HEK293 (cell line): ENCODE measurements at regions not wholly inside any gene's neighbourhood (a gene's known extent, or its start where the extent isn't known, plus 50 kb on each side); places are given as distances from the start of the nearest gene placed in this dataset.

Experiments
- CTCF ChIA-PET: fragments of 350-600 bp; formaldehyde crosslinking; extraction: SDS; loops from one replicate; lab custom pipeline; 2021; ENCODE audit warnings: antibody characterized with exemption; lab: Yijun Ruan, JAX
- POLR2A ChIA-PET: fragments of 300-600 bp; formaldehyde crosslinking; extraction: SDS; loops from one replicate; lab custom pipeline; 2020; ENCODE audit warnings: antibody characterized with exemption, inconsistent platforms; lab: Yijun Ruan, JAX
- H3K27ac ChIP-seq: fragments of 200-500 bp; sonication (Bioruptor generic); 2 replicates; pipeline ENCODE4 v1.5.1; 2014; ENCODE audit warnings: low read depth, low read length, control low read depth, inconsistent platforms; ENCODE audit errors: extremely low read depth
- H3K36me3 ChIP-seq, 2 experiments: fragments of 200-500 bp in 1 of 2; sonication (Bioruptor generic) in 1 of 2; 1 replicate in 1 of 2; 2 replicates in 1 of 2; pipeline ENCODE4 v1.5.1; 2014 to 2017; ENCODE audit warnings: inconsistent platforms in 2 of 2, low read length in 2 of 2; ENCODE audit not compliant: control insufficient read depth in 2 of 2, insufficient read depth in 1 of 2
- H3K4me1 ChIP-seq: fragments of 200-500 bp; sonication (Bioruptor generic); 2 replicates; pipeline ENCODE4 v1.5.1; 2014; ENCODE audit warnings: mild to moderate bottlenecking, low read length, inconsistent platforms; ENCODE audit not compliant: control insufficient read depth, insufficient read depth
- H3K4me3 ChIP-seq: 2 replicates; pipeline ENCODE4 v1.5.1; 2011; ENCODE audit warnings: low read depth, mild to moderate bottlenecking, control low read depth, low read length, moderate library complexity
- H3K9me3 ChIP-seq: fragments of 200-500 bp; sonication (Bioruptor generic); 2 replicates; pipeline ENCODE4 v1.5.1; 2014; ENCODE audit warnings: low read depth, low read length, inconsistent platforms; ENCODE audit not compliant: control insufficient read depth, insufficient read depth
- BCL11A ChIP-seq: fragments of 450-650 bp; formaldehyde crosslinking; IDR thresholded peaks from 2 replicates; pipeline ENCODE4 v1.5.1; 2016; ENCODE audit warnings: low read depth, missing biosample characterization, missing genetic modification characterization
- HOXD13 ChIP-seq: sonication (generic); formaldehyde crosslinking; IDR thresholded peaks from 2 replicates; pipeline ENCODE4 v1.8.0; 2022; ENCODE audit warnings: missing genetic modification reagents, borderline replicate concordance
- ZBTB8A ChIP-seq: fragments of 450-650 bp; formaldehyde crosslinking; IDR thresholded peaks from 2 replicates; pipeline ENCODE4 v1.5.1; 2016; ENCODE audit warnings: missing biosample characterization, missing genetic modification characterization
- ZEB2 ChIP-seq: fragments of 450-650 bp; formaldehyde crosslinking; IDR thresholded peaks from 2 replicates; pipeline ENCODE4 v1.5.1; 2016; ENCODE audit warnings: missing biosample characterization, missing genetic modification characterization
- ZFP41 ChIP-seq: fragments of 450-650 bp; formaldehyde crosslinking; IDR thresholded peaks from 2 replicates; pipeline ENCODE4 v1.5.1; 2016; ENCODE audit warnings: missing biosample characterization, missing genetic modification characterization, borderline replicate concordance
- ZFP69B ChIP-seq: fragments of 450-650 bp; formaldehyde crosslinking; IDR thresholded peaks from 2 replicates; pipeline ENCODE4 v1.5.1; 2016; ENCODE audit warnings: missing biosample characterization, missing genetic modification characterization
- ZNF121 ChIP-seq: fragments of 450-650 bp; formaldehyde crosslinking; IDR thresholded peaks from 2 replicates; pipeline ENCODE4 v1.5.1; 2016; ENCODE audit warnings: missing biosample characterization, missing genetic modification characterization
- ZNF132 ChIP-seq: fragments of 450-650 bp; formaldehyde crosslinking; IDR thresholded peaks from 2 replicates; pipeline ENCODE4 v1.5.1; 2017; ENCODE audit warnings: missing biosample characterization, missing genetic modification characterization, borderline replicate concordance
- ZNF16 ChIP-seq: fragments of 450-650 bp; formaldehyde crosslinking; IDR thresholded peaks from 2 replicates; pipeline ENCODE4 v1.5.1; 2016; ENCODE audit warnings: low read depth, missing biosample characterization, missing genetic modification characterization
- ZNF214 ChIP-seq: fragments of 450-650 bp; formaldehyde crosslinking; IDR thresholded peaks from 2 replicates; pipeline ENCODE4 v1.5.1; 2017; ENCODE audit warnings: missing biosample characterization, mild to moderate bottlenecking, missing genetic modification characterization, borderline replicate concordance
- ZNF558 ChIP-seq: fragments of 450-650 bp; formaldehyde crosslinking; IDR thresholded peaks from 2 replicates; pipeline ENCODE4 v1.5.1; 2016; ENCODE audit warnings: missing biosample characterization, missing genetic modification characterization
- ZNF585B ChIP-seq: fragments of 450-650 bp; formaldehyde crosslinking; IDR thresholded peaks from 2 replicates; pipeline ENCODE4 v1.5.1; 2016; ENCODE audit warnings: missing biosample characterization, missing genetic modification characterization
- ZNF596 ChIP-seq: fragments of 450-650 bp; IDR thresholded peaks from 2 replicates; pipeline ENCODE4 v1.5.0; 2018; ENCODE audit warnings: missing biosample characterization, mild to moderate bottlenecking, missing genetic modification characterization, moderate library complexity
- ZNF701 ChIP-seq: fragments of 450-650 bp; formaldehyde crosslinking; IDR thresholded peaks from 2 replicates; pipeline ENCODE4 v1.5.1; 2016; ENCODE audit warnings: missing biosample characterization, missing genetic modification characterization
- TF ChIP-seq, protein P1 (sequence below): fragments of 450-650 bp; formaldehyde crosslinking; IDR thresholded peaks from 2 replicates; pipeline ENCODE4 v1.5.1; 2016; ENCODE audit warnings: missing biosample characterization, missing genetic modification characterization
- TF ChIP-seq, protein P2 (sequence below): sonication (generic); formaldehyde crosslinking; IDR thresholded peaks from 2 replicates; pipeline ENCODE4 v1.8.1; 2022; ENCODE audit warnings: mild to moderate bottlenecking, moderate library complexity, missing genetic modification reagents
- TF ChIP-seq, protein P3 (sequence below): fragments of 450-650 bp; formaldehyde crosslinking; IDR thresholded peaks from 2 replicates; pipeline ENCODE4 v1.5.1; 2016; ENCODE audit warnings: missing biosample characterization, missing genetic modification characterization
- TF ChIP-seq, protein P4 (sequence below): fragments of 450-650 bp; formaldehyde crosslinking; IDR thresholded peaks from 2 replicates; pipeline ENCODE4 v1.5.1; 2016; ENCODE audit warnings: missing biosample characterization, missing genetic modification characterization
- TF ChIP-seq, protein P5 (sequence below): fragments of 450-650 bp; formaldehyde crosslinking; IDR thresholded peaks from 2 replicates; pipeline ENCODE4 v1.5.1; 2017; ENCODE audit warnings: missing biosample characterization, missing genetic modification characterization
- TF ChIP-seq, protein P6 (sequence below): fragments of 450-650 bp; formaldehyde crosslinking; IDR thresholded peaks from 2 replicates; pipeline ENCODE4 v1.5.1; 2017; ENCODE audit warnings: missing biosample characterization, missing genetic modification characterization

DNA sequence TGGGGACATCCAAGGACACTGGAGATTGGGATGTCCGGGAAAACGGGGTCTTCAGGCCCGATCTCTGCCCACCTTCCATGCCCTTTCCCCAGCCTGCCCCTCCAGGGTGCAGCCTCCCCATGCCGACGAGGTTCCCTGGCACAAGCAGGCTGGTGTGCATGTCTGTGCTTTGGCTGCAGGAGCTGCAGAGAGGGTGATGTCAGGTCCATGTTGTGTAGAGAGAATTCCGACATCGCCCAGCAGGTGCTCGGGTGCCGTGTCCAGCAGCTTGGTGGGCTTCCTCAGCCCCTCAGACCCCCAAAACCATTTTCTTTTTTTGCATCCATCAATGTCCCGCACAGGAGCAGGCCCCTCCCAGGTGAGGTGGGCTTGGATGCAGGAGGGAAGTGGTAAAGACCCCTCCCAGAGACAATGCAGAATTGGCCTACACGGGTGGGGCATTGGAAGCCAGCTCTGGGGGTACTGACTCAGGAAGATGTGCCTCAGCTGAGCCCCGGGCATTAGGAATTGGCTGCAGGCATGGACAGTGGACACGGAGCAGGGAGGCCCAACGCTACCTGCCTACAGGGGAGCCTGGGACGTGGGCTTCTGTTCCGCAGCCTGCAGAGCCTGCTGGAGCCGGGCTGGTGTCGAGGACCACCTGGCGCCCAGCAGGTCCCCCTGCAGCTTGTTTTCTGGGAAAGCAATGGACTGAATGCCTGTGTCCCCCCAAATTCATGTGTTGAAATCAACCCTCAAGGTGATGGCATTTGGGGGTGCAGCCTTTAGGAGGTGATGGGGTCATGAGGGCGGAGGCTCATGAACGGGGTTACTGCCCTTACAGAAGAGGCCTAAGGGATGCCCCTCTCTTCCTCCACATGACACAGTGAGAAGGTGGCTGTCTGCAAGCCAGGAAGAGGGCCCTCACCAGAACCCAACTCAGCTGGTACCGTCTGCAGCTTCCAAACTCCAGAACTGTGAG is 97.5 kb downstream of the METRNL start:
- Histone ChIP-seq H3K9me3 (no peaks in the 10 kb centered on the region), H3K27ac (no peak overlapping the region), H3K4me3 (no peak overlapping the region), H3K36me3 (no peaks in the 10 kb centered on the region), H3K4me1 (peaks cover 5% of the 10 kb centered on the region)
- TF ChIP-seq ZFP69B (no peak), BCL11A (no peak), ZNF585B (no peak), ZNF596 (no peak), ZEB2 (no peak), ZNF214 (no peak), ZBTB8A (no peak), ZNF701 (tag by site-specific recombination) (no peak), ZNF16 (tag by site-specific recombination) (no peak), ZFP41 (tag by site-specific recombination) (no peak), HOXD13 (CRISPR knock-in tag) (no peak), ZNF132 (tag by site-specific recombination) (no peak), ZNF121 (tag by site-specific recombination) (no peak), ZNF558 (tag by site-specific recombination) (no peak)
- TF ChIP-seq, protein P1, sequence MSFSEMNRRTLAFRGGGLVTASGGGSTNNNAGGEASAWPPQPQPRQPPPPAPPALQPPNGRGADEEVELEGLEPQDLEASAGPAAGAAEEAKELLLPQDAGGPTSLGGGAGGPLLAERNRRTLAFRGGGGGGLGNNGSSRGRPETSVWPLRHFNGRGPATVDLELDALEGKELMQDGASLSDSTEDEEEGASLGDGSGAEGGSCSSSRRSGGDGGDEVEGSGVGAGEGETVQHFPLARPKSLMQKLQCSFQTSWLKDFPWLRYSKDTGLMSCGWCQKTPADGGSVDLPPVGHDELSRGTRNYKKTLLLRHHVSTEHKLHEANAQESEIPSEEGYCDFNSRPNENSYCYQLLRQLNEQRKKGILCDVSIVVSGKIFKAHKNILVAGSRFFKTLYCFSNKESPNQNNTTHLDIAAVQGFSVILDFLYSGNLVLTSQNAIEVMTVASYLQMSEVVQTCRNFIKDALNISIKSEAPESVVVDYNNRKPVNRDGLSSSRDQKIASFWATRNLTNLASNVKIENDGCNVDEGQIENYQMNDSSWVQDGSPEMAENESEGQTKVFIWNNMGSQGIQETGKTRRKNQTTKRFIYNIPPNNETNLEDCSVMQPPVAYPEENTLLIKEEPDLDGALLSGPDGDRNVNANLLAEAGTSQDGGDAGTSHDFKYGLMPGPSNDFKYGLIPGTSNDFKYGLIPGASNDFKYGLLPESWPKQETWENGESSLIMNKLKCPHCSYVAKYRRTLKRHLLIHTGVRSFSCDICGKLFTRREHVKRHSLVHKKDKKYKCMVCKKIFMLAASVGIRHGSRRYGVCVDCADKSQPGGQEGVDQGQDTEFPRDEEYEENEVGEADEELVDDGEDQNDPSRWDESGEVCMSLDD (tag by site-specific recombination): no peak
- TF ChIP-seq, protein P2, sequence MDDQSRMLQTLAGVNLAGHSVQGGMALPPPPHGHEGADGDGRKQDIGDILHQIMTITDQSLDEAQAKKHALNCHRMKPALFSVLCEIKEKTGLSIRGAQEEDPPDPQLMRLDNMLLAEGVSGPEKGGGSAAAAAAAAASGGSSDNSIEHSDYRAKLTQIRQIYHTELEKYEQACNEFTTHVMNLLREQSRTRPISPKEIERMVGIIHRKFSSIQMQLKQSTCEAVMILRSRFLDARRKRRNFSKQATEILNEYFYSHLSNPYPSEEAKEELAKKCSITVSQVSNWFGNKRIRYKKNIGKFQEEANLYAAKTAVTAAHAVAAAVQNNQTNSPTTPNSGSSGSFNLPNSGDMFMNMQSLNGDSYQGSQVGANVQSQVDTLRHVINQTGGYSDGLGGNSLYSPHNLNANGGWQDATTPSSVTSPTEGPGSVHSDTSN: no peak
- TF ChIP-seq, protein P3, sequence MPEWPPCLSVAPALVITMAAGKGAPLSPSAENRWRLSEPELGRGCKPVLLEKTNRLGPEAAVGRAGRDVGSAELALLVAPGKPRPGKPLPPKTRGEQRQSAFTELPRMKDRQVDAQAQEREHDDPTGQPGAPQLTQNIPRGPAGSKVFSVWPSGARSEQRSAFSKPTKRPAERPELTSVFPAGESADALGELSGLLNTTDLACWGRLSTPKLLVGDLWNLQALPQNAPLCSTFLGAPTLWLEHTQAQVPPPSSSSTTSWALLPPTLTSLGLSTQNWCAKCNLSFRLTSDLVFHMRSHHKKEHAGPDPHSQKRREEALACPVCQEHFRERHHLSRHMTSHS (tag by site-specific recombination): no peak
- TF ChIP-seq, protein P4, sequence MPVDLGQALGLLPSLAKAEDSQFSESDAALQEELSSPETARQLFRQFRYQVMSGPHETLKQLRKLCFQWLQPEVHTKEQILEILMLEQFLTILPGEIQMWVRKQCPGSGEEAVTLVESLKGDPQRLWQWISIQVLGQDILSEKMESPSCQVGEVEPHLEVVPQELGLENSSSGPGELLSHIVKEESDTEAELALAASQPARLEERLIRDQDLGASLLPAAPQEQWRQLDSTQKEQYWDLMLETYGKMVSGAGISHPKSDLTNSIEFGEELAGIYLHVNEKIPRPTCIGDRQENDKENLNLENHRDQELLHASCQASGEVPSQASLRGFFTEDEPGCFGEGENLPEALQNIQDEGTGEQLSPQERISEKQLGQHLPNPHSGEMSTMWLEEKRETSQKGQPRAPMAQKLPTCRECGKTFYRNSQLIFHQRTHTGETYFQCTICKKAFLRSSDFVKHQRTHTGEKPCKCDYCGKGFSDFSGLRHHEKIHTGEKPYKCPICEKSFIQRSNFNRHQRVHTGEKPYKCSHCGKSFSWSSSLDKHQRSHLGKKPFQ: no peak
- TF ChIP-seq, protein P5, sequence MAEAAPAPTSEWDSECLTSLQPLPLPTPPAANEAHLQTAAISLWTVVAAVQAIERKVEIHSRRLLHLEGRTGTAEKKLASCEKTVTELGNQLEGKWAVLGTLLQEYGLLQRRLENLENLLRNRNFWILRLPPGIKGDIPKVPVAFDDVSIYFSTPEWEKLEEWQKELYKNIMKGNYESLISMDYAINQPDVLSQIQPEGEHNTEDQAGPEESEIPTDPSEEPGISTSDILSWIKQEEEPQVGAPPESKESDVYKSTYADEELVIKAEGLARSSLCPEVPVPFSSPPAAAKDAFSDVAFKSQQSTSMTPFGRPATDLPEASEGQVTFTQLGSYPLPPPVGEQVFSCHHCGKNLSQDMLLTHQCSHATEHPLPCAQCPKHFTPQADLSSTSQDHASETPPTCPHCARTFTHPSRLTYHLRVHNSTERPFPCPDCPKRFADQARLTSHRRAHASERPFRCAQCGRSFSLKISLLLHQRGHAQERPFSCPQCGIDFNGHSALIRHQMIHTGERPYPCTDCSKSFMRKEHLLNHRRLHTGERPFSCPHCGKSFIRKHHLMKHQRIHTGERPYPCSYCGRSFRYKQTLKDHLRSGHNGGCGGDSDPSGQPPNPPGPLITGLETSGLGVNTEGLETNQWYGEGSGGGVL (tag by site-specific recombination): no peak
- TF ChIP-seq, protein P6, sequence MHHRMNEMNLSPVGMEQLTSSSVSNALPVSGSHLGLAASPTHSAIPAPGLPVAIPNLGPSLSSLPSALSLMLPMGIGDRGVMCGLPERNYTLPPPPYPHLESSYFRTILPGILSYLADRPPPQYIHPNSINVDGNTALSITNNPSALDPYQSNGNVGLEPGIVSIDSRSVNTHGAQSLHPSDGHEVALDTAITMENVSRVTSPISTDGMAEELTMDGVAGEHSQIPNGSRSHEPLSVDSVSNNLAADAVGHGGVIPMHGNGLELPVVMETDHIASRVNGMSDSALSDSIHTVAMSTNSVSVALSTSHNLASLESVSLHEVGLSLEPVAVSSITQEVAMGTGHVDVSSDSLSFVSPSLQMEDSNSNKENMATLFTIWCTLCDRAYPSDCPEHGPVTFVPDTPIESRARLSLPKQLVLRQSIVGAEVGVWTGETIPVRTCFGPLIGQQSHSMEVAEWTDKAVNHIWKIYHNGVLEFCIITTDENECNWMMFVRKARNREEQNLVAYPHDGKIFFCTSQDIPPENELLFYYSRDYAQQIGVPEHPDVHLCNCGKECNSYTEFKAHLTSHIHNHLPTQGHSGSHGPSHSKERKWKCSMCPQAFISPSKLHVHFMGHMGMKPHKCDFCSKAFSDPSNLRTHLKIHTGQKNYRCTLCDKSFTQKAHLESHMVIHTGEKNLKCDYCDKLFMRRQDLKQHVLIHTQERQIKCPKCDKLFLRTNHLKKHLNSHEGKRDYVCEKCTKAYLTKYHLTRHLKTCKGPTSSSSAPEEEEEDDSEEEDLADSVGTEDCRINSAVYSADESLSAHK (tag by site-specific recombination): no peak
- CTCF ChIA-PET: no interaction called here
- POLR2A ChIA-PET: no interaction called here
